Neural cell (in vitro differentiated cells): ENCODE measurements at regions not wholly inside any gene's neighbourhood (a gene's known extent, or its start where the extent isn't known, plus 50 kb on each side); places are given as distances from the start of the nearest gene placed in this dataset.

ENCODE experiments used
- H2AFZ ChIP-seq: fragments of 200-600, 300-800 bp; sonication (generic), shearing (Covaris generic); 2 replicates; pipeline ENCODE4 v1.6.0; 2014; ENCODE audit warnings: low read depth, mild to moderate bottlenecking, antibody characterized with exemption, low read length, moderate library complexity
- H3F3A ChIP-seq: fragments of 200-600 bp; shearing (Covaris generic); 2 replicates; pipeline ENCODE4 v1.6.1; 2016; ENCODE audit warnings: mild to moderate bottlenecking, moderate library complexity, mixed read lengths, antibody characterized with exemption, low read length; ENCODE audit not compliant: insufficient read depth, poor library complexity, severe bottlenecking
- H3K27ac ChIP-seq: fragments of 200-600, 300-800 bp; sonication (generic), shearing (Covaris generic); 2 replicates; pipeline ENCODE4 v1.5.1; 2014; ENCODE audit warnings: mild to moderate bottlenecking, low read length, moderate library complexity
- H3K27me3 ChIP-seq: fragments of 300-800, 200-600 bp; sonication (generic), shearing (Covaris generic); 2 replicates; pipeline ENCODE4 v1.6.0; 2014; ENCODE audit warnings: mild to moderate bottlenecking, low read depth, low read length, moderate library complexity; ENCODE audit not compliant: insufficient read depth
- H3K36me3 ChIP-seq: fragments of 300-800, 200-600 bp; sonication (generic), shearing (Covaris generic); 2 replicates; pipeline ENCODE4 v1.5.1; 2014; ENCODE audit warnings: mild to moderate bottlenecking, antibody characterized with exemption, low read length, moderate library complexity; ENCODE audit not compliant: insufficient read depth
- H3K4me2 ChIP-seq: fragments of 300-800, 200-600 bp; sonication (generic), shearing (Covaris generic); 2 replicates; pipeline ENCODE4 v1.6.0; 2014; ENCODE audit warnings: mild to moderate bottlenecking, low read length
- H3K4me3 ChIP-seq: fragments of 300-800, 200-600 bp; sonication (generic), shearing (Covaris generic); 2 replicates; pipeline ENCODE4 v1.5.1; 2014; ENCODE audit warnings: mild to moderate bottlenecking, low read length, moderate library complexity
- H3K79me2 ChIP-seq: fragments of 200-600 bp; shearing (Covaris generic); replicated peaks from 2 replicates; pipeline ENCODE4 v1.6.0; 2014; ENCODE audit warnings: mild to moderate bottlenecking, low read length, moderate library complexity; ENCODE audit not compliant: insufficient read depth
- H3K9ac ChIP-seq: fragments of 300-800, 200-600 bp; sonication (generic), shearing (Covaris generic); 2 replicates; pipeline ENCODE4 v1.6.1; 2016; ENCODE audit warnings: mild to moderate bottlenecking, low read length, mixed read lengths
- H3K9me2 ChIP-seq: fragments of 200-600 bp; shearing (Covaris generic); 2 replicates; pipeline ENCODE4 v1.6.1; 2016; ENCODE audit warnings: mild to moderate bottlenecking, low read length, mixed read lengths; ENCODE audit not compliant: insufficient read depth
- H3K9me3 ChIP-seq: fragments of 200-600, 300-800 bp; sonication (generic), shearing (Covaris generic); 2 replicates; pipeline ENCODE4 v1.6.1; 2016; ENCODE audit warnings: mild to moderate bottlenecking, mixed run types, low read length, moderate library complexity, mixed read lengths
- H4K20me1 ChIP-seq: fragments of 200-600 bp; shearing (Covaris generic); 2 replicates; pipeline ENCODE4 v1.6.1; 2016; ENCODE audit warnings: mild to moderate bottlenecking, mixed run types; ENCODE audit not compliant: insufficient read depth
- CTCF ChIP-seq: fragments of 450-650 bp; IDR thresholded peaks from 2 replicates; pipeline ENCODE4 v1.5.1; 2014; ENCODE audit warnings: antibody characterized with exemption, mild to moderate bottlenecking, moderate library complexity; ENCODE audit not compliant: poor library complexity, severe bottlenecking
- EP300 ChIP-seq: fragments of 450-650 bp; conservative IDR thresholded peaks from 2 replicates; pipeline ENCODE4 v1.6.1; 2014; ENCODE audit warnings: antibody characterized with exemption, mild to moderate bottlenecking, moderate library complexity; ENCODE audit not compliant: poor library complexity, severe bottlenecking
- EZH2 ChIP-seq: fragments of 200-600, 300-800 bp; shearing (Covaris generic), sonication (generic); IDR thresholded peaks from 2 replicates; pipeline ENCODE4 v1.6.1; 2014; ENCODE audit warnings: antibody characterized with exemption, low read length, borderline replicate concordance, mild to moderate bottlenecking; ENCODE audit not compliant: insufficient read depth, poor library complexity, severe bottlenecking
- MXI1 ChIP-seq: fragments of 450-650 bp; conservative IDR thresholded peaks from 2 replicates; pipeline ENCODE4 v1.6.1; 2014; ENCODE audit warnings: antibody characterized with exemption, mild to moderate bottlenecking; ENCODE audit not compliant: poor library complexity, severe bottlenecking
- POLR2AphosphoS5 ChIP-seq: IDR thresholded peaks from 2 replicates; pipeline ENCODE4 v1.6.1; 2012
- RAD21 ChIP-seq: fragments of 450-650 bp; conservative IDR thresholded peaks from 2 replicates; pipeline ENCODE4 v1.6.1; 2014; ENCODE audit warnings: antibody characterized with exemption, mild to moderate bottlenecking, moderate library complexity
- REST ChIP-seq: IDR thresholded peaks from 2 replicates; pipeline ENCODE4 v1.6.1; 2012; ENCODE audit warnings: borderline replicate concordance
- SMC3 ChIP-seq: fragments of 450-650 bp; conservative IDR thresholded peaks from 2 replicates; pipeline ENCODE4 v1.6.1; 2014; ENCODE audit warnings: antibody characterized with exemption, mild to moderate bottlenecking, moderate library complexity; ENCODE audit not compliant: poor library complexity
- TAF1 ChIP-seq: IDR thresholded peaks from 2 replicates; pipeline ENCODE4 v1.6.1; 2012; ENCODE audit warnings: low read depth

- Histone ChIP-seq H3F3A (no peaks in the 10 kb centered on the region), H2AFZ (no peak overlapping the region), H3K36me3 (no peaks in the 10 kb centered on the region), H3K27ac (no peak overlapping the region), H3K4me2 (no peak overlapping the region), H3K79me2 (no peaks in the 10 kb centered on the region), H3K4me3 (no peak overlapping the region), H3K27me3 (no peaks in the 10 kb centered on the region), H4K20me1 (no peaks in the 10 kb centered on the region), H3K9ac (no peak overlapping the region), H3K9me2 (no peaks in the 10 kb centered on the region), H3K9me3 (no peaks in the 10 kb centered on the region)
- TF ChIP-seq TAF1, result no peak
- no peak for TF ChIP-seq POLR2AphosphoS5
- TF ChIP-seq CTCF, result no peak
- no peak for TF ChIP-seq EZH2
- no peak for TF ChIP-seq SMC3
- no peak for TF ChIP-seq RAD21
- no peak for TF ChIP-seq EP300
- no peak for TF ChIP-seq REST
- no peak for TF ChIP-seq MXI1
Observed at GRCh38 chr15:25600751-25601150, 161.9 kb upstream of the UBE3A start.

- no peaks in the 10 kb centered on the region for H3F3A ChIP-seq
- no peaks in the 10 kb centered on the region for H3K79me2 ChIP-seq
- H3K4me3 ChIP-seq, result no peak overlapping the region
- no peak overlapping the region for H2AFZ ChIP-seq
- H3K4me2 ChIP-seq, result no peak overlapping the region
- no peaks in the 10 kb centered on the region for H3K27me3 ChIP-seq
- H3K9me3 ChIP-seq, result no peaks in the 10 kb centered on the region
- no peaks in the 10 kb centered on the region for H3K36me3 ChIP-seq
- H3K27ac ChIP-seq, result no peak overlapping the region
- TF ChIP-seq EP300 (no peak), REST (no peak), TAF1 (no peak), RAD21 (no peak), POLR2AphosphoS5 (no peak), SMC3 (no peak), CTCF (no peak), MXI1 (no peak), EZH2 (no peak)
- H3K9ac ChIP-seq, result no peak overlapping the region
- H3K9me2 ChIP-seq, result no peaks in the 10 kb centered on the region
- no peaks in the 10 kb centered on the region for H4K20me1 ChIP-seq
Observed at GRCh38 chr15:25597571-25597970, 158.7 kb upstream of the UBE3A start.
